ENCODE measurements at regions not wholly inside any gene's neighbourhood (a gene's known extent, or its start where the extent isn't known, plus 50 kb on each side); places are given as distances from the start of the nearest gene placed in this dataset.
"Not testable (repeated sequence)": the region's sequence is repeated elsewhere in the genome, so short reads cannot be mapped to it uniquely, and the experiment has no call there.

DNA sequence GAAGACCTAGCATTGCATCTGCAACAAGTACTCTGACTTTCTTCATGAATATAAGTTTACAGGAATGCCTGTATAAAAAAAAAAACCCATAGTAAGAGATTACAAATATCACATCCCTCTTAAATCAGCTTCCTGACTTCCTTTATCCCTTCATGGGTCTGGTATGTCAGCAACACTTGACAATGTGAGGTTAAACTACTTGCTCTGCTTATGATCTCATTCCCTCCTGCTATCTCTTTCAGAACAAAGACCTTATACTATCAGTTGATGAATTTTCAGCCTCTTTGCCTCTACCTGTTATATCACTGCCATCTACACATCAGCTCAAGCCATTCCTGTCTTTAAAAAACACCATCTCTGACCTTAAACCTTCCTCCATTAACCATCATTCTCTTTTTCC, 130.9 kb upstream of the SAMSN1 start:
- DNase-seq = no peak

DNA sequence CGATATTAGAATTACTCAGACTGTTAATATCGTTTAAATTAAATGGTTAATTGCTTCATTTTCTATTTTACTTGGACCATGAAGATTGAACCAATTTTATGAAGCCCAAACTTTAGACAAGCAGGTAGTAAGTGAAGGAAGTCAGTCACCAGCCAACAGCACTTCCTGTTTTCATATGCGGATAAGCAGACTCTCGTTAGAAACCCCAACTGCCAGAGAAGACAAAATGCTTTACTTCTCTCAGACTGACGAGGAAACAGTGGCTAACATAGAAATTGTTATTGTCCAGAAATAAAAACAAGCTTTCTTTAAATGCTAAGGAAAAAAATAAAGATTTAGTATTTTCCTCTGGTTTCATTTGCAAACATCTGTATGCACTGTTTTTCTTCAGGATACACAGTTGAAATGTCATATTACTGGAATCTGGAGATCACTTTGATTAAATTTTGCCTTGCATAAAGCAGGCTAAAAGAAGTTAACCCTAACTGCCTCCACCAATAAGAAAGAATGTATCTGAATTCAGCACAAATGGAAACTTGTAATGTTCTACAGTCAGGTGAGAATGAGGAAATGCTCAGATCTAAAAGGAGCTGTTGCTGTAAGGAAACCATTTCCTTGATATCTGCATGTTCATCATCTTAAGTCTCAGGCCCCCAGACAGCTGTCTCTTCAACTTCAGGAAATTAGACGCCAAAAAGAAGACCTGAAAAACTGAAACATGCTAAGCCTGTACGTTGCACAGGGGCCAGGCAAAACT, 129.8 kb upstream of the SAMSN1 start:
- DNase-seq = no peak

DNA sequence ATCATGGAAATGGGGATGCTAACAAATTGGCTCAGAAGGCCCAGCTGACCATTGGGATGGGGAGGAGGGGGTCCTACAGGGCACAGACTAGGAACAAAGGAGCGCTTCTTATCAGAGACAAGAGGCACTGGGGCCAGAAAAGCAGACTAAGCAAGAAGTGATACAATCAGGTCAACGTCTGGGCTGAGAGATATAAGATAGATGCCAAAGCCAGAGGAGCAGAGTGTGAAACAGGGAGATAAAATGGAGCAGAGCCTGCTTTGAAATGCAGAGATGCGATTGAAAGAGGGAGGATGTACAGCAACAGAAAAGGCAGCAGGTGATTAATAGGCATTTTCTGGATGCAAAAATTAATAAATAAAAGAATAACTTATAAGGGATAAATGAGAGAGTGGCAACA, 127.5 kb upstream of the SAMSN1 start:
- no peak for DNase-seq

DNA sequence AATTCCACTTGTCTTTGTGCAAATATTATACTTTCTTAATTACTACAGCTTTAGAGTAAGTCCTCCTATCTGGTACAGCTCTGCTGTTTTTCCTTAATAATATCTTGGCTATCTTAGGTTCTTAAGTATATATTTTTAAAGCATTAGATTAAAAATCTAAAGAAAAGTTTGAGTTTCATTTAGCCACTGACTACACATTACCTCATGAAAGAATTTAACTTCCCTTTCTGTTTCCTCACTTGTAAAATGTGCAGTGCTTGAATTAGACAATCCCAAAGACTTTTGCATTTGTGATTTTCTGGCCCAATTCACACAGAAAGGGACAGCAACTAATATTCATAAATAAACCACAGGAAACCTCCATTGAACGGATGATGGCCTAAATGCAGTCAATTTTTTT, 126.4 kb upstream of the SAMSN1 start:
- DNase-seq = no peak

DNA sequence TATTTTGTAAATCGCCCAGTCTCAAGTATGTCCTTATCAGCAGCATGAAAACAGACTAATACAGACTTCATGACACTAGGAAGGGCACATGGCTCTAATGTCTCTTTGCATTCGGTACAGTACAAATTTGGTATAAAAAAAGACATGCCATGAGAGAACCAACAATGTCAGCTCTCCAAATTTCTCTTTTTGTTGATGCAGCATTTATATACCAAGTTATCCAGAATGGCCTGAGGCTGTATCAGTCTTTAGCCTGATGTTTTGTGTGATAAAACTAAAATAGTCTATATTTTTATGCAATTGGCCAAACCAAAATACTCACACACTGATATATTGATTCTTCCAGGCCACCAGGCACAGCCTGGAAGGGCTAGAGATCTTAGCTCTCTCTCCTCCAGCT, 124.3 kb upstream of the SAMSN1 start:
- no peak for DNase-seq

DNA sequence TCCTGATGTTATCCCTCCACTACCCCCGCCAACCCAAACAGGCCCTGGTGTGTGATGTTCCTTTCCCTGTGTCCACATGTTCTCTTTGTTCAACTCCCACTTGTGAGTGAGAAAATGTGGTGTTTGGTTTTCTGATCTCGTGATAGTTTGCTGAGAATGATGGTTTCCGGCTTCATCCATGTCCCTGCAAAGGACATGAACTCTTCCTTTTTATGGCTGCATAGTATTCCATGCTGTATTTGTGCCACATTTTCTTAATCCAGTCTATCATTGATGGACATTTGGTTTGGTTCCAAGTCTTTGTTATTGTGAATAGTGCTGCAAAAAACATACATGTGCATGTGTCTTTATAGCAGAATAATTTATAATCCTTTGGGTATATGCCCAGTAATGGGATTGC, 123.0 kb upstream of the SAMSN1 start:
- not testable (repeated sequence) for DNase-seq

DNA sequence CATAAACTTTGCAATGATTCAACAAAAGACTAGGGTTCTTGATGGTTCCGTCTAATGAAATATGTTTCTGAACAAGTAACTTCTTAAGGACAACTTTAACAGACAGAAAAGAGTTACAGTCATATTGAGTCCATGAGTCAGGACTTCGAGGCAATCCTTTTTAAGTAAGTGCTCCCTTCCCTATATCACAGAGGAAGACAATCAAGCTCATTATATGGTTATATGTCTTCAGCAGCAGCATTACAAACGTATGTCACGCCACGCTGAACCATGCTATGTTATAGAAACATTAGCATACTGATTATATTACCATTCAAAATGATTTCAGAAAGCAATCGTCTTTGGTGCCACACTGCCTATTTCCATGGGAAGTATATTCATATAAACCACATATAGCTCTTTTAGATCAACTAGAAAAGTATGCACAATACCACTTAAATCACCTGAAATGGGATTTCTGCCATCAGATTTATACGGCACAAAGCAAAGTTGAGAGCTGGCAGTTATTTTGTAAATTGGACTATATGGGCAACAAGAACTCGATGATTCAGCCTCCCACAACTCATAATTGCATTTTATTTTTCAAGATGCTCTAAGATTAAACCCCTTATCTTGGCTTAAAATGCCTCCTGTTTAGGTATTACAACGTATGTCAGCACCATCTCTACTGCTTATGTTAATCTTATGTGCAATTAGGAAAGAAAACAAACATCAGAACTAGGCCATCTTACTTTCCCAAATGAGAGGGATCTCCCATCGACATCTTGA, 111.3 kb upstream of the SAMSN1 start:
- DNase-seq = no peak

DNA sequence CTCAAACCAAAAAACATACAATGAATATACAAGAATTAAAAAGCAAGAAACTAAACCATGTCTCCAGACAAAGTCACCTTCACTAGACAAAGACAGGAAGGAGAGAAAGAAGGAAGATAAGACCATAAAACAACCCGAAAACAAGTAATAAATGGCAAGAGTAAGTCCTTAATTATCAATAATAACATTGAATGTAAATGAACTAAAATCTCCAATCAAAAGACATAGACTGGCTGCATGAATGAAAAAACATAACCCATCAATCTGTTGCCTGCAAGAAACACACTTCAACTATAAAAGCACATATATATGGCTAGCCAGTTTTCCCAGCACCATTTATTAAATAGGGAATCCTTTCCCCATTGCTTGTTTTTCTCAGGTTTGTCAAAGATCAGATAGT, 100.8 kb upstream of the SAMSN1 start:
- DNase-seq = no peak

DNA sequence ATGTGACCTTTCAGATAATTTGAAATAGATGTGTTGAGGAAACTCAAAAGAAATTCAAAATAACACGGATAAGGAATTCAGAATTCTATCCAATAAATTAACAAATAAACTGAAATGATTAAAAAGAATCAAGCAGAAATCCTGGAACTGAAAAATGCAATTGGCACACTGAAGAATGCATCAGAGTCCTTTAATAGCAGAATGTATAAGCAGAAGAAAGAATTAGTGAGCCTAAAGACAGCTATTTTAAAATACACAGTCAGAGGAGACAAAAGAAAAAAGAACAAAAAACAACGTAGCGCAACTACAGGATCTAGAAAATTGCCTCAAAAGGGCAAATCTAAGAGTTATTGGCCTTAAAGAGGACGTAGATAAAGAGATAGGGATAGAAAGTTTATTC, 99.6 kb upstream of the SAMSN1 start:
- no peak for DNase-seq

DNA sequence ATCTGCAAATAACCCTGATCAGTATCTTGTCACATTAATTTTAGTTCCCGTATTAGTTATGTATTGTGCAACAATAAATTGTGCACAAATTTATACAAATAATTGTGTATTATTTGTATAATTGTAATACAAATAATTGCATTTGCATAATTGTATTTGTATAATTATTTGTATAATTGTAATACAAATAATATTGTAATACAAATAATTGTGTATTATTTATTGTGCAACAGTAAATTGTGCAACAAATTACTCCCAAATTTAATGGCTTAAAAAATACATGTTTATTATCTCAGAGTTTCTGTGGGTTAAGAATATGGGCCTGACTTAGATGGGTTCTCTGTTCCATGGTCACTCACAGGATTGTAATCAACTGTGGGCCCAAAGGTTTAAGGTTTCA, 86.2 kb upstream of the SAMSN1 start:
- DNase-seq = no peak

DNA sequence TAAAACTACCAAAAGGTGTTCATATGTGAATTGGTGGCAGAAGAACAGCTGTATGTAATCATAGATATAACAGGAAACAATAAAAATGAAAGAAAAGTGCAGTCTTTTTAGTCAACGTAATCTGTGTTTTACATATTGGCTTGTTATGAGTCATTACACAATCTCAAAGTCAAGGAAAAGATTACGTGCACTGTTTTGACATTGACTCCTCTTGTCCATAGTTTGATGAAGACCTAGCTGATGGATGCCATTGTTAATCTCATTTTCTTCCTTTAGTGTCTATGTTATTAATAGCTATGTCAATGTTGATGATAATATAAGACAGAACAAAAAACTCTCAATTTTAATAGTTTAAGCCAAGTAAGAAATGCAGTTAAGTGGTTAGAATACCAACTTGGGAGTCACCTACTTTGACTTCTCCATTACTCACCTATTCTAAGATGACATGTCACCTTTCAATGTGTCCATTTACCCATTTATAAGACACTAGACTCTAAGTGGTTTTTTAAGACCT, 84.5 kb upstream of the SAMSN1 start:
- no peak for DNase-seq

DNA sequence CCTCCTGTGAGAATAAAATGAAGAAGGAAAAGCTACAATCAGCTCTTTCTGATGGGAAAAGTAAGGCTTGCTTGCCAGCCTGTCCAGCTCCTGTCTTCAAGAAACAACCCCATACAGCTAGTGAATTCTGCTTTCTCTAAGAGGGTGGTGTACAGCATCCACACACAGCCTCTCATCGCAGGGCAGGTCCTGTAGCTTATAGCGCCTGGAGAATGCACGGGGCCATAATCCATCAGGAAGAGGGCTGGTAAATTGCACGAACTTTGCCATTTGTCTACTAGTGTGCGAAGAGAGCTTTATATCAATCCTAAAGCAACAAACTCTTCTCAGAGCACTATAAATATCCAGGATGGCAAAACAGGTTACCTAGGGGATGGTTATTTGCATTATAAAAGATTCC, 83.3 kb upstream of the SAMSN1 start:
- no peak for DNase-seq

DNA sequence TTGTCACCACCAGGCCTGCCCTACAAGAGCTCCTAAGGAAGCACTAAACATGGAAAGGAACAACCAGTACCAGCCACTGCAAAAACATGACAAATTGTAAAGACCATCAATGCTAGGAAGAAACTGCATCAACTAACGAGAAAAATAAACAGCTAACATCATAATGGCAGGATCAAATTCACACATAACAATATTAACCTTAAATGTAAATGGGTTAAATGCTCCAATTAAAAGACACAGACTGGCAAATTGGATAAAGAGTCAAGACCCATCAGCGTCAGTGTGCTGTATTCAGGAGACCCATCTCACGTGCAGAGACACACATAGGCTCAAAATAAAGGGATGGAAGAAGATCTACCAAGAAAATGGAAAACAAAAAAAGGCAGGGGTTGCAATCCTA, 77.0 kb upstream of the SAMSN1 start:
- not testable (repeated sequence) for DNase-seq

DNA sequence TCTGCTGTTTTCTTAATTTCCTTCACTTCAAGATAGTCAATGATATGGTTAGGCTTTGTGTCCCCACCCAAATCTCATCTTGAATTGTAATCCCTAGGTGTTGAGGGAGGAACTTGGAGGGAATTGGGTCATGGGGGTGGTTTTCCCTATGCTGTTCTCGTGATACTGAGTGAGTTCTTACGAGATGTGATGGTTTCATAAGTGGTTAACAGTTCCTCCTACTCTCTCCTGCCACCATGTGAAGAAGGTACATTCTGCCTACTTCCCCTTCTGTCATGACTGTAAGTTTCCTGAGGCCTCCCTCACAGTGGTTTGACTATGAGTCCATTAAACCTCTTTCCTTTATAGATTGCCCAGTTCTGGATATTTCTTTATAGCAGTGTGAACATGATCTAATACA, 74.0 kb upstream of the SAMSN1 start:
- DNase-seq = no peak

DNA sequence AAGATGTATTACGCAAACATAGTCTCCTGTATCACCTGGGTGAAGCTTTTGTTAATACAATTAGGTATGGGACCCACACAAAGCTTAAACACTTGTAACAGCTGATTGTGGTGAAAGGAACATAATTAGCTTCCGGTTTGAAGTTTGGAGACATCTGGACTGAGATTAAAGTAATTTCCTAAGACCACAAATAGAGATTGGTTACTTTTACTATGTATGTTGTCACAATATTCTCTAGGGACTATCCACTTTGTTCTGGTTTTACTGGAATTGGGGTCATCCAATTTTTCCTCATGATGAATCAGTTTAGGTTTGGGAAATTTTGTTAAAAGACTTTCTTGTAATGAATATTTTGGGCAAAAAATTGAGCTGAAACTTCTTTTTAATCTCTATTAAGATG, 71.8 kb upstream of the SAMSN1 start:
- DNase-seq = no peak

DNA sequence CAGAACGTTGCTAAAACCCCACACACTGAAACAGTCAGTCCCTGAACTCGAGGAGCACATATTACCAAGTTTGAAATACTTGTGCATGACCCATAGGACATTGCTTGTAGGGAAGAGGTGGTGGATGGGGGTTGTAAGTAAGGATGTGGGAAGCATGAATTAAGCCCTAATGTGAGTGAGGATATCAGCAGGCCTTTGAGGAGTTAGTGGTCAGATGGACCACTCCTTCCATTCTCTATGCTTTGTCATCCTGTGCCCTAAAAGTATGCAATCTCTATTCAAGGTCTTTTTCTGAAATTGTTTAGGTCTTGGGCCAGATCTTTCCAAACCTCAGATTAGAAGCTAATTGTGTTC, 70.9 kb upstream of the SAMSN1 start:
- DNase-seq = no peak

DNA sequence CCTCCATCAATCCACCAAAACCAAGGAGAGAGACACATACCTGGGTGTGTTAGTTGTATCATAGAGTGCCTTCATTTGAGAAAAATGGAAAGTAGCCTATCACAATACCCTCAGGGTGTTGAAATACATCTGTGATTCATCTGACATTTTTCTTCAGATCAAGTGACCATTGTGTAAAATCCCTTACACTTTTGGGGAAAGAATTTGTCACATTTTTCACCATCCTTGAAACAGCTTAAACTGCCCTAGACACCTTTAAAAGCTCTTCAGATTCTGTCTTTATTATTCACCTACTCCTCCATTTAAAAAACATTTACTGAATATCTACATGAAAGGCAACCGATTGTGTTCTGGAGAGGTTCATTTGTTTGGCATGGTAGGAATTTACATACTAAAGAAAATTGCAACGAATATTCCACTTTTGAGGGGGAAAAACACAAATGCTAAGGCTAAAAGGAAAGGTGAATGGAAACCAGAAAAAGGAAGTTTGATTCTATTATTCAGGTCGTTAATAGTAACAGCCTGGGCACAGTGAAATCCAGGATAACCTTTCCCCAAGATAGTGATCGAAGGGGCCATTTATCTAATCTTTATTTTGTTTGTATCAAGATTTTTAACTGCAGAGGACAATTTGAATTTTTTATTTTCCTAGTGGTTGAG, 70.4 kb upstream of the SAMSN1 start:
- no peak for DNase-seq

DNA sequence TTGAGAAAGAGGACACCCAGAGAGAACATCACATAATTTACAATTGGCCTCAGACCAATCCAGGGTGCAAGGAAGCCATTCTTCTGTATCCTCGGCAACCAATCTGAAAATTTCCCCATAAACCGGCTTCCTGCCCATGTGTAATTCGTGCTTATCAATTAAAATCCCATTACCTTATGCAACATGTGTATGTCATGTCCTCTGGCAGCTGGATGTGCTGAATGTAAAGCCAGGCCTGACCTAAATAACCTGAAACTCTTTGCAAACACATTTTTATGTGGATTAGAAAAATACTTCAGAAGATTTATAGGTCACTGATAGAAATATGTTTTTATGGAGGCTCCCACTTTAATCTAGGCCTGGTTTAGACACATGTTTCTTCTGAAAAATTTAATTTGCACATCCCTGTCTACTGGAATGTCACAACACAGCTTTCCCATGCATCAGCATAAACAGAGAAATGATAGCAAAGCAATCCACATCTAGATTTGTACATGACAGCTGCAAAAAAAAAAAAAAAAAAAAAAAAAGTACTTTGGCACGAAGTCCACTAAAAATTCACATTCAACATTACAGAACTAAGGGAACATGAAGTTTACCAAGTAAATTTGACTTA, 69.4 kb upstream of the SAMSN1 start:
- no peak for DNase-seq

DNA sequence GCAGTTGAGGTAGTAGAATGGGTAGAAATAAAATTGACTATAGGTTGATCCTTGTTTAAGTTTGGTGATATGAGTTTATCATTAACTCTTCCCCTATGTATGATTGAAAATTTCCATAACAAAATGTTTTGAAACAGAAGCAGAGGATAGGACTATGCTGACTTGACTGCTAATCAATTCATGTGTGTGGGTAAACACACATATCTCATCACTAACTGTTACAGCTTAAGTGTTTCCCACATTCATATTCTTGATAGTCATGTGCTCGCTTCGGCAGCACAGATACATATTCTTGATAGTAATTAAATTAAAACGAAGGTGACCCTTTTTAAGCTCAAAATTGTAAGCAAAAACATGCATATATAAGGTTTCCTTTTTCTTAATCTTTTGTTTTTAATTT, 68.2 kb upstream of the SAMSN1 start:
- DNase-seq = no peak

DNA sequence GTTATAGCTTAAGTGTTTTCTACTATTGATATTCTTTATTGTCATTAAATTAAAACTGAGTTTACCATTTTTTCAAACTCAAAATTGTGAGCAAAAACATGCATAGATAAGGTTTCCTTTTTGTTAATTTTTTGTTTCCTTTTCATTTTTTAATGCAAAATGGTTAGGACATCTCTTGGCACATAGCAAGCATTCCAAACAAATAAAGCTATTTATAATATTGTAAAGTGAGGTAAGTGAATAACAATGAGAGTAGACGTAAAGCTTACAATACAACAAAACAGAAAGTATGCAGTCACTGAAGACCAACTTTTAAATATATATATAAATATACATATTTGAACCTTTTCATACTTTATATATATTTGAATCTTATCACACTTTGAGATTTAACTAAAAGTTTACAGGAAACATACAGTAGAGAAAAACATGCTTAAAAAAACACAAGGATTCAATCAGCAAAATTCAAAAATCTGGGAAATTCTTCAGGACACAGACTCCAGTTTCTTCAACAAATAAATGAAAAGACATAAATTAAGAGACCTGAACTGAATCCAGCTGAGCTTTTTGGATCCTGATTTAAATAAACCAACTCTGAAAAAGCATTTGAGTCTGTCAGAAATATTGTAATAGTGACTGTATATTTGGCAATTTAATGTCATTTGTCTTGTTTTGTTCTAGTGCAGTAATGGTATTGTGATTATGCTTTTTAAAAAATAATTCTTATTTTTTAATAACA, 67.5 kb upstream of the SAMSN1 start:
- no peak for DNase-seq

DNA sequence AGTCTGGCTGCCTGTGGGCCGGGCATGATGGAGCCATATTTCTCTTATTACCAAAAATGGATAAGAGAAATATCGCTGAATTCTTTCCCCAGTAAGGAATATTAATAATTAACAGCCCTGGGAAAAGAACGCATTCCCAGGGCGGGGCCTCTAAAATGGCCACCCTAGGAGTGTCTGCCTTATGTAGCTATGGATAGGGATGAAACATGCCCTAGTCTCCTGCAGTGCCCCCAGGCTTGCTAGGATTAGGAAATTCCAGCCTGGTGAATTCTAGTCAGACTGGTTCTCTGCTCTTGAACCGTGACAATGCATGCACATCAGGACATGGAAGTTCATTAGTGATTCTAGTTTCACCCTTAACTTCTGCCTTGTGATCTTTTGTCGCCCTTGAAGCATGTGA, 64.0 kb upstream of the SAMSN1 start:
- not testable (repeated sequence) for DNase-seq

DNA sequence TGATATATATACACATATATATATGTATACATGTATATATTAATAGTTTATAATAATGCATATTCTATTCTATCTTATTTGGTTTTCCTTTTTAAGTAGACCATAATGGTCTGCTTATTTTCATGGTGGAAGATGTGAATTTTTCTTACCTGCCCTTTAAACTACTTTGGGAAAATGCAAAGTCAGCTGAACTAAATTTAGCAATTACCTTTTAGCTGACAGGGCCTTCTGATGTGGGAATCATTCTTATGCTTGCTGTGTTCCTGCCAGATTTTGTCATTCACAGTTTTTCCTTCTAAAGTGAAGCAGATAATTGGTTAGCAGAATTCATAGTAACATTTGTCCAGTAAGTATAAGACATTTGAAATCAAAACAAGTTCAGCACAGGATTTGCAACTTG, 63.2 kb upstream of the SAMSN1 start:
- DNase-seq = no peak

DNA sequence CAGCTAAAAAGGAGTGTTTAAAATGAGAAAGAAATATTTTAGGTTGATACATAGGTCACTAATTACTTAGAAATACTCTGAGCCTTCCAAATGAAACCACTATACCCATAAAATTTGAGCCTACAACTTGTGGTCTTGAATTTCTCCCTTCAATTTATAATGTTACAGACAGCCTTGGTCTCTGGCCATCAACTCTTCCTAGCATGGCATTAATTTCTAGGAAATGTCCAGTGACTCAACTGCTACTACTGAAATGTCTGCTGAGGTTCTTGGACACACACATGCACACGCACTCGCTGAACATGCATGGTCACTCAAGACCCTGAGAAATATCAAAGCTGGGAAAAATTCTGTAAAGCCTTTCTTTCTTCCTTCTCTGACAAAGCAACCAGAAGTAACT, 61.1 kb upstream of the SAMSN1 start:
- no peak for DNase-seq
